ENCODE measurements at regions not wholly inside any gene's neighbourhood (a gene's known extent, or its start where the extent isn't known, plus 50 kb on each side); places are given as distances from the start of the nearest gene placed in this dataset.

DNA sequence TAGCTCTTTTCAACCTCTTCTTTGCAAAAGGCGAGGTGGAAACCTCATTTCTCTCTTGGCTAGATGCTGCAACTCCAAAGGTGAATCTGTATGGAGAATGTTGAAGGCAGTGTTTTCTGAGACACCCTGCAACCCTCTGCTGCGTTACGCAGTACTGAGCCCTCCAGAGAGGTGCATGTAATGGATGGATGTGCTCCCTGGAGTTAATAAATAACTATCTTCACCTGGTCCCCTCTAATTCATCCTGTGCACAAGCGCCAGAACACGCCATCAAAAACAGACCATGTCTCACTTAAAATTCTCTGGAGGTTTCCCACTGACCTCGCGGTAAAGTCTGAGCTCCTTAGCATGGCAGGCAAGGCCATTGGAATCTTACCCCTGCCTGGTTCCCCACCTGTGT, 234.4 kb upstream of the PWP1 start:
- Histone ChIP-seq H3K9me2 (ENCODE audit: insufficient read depth) (no peaks in the 10 kb centered on the region), H3K27me3 (ENCODE audit: insufficient read depth) (no peaks in the 10 kb centered on the region), H3K36me3 (ENCODE audit: insufficient read depth) (no peaks in the 10 kb centered on the region), H3K4me3 (no peak overlapping the region), H3K4me1 (ENCODE audit: insufficient read depth) (peaks cover 11% of the 10 kb centered on the region), H2AFZ (no peak overlapping the region), H3K27ac (ENCODE audit: low read depth) (no peak overlapping the region), H3F3A (replicated peaks; ENCODE audit: low read depth) (no peaks in the 10 kb centered on the region), H3K4me2 (no peak overlapping the region), H3K79me2 (replicated peaks; ENCODE audit: insufficient read depth) (no peaks in the 10 kb centered on the region), H4K20me1 (replicated peaks; ENCODE audit: insufficient read depth) (no peaks in the 10 kb centered on the region)
- Mint-ChIP-seq H3K4me1 (peaks cover 22% of the 10 kb centered on the region), H3K36me3 (ENCODE audit: low read depth) (no peaks in the 10 kb centered on the region), H3K27ac (no peak overlapping the region), H3K4me3 (no peak overlapping the region), H3K9me3 (no peaks in the 10 kb centered on the region; the same call in 2 of the 3 replicates), H3K27me3 (ENCODE audit: insufficient read depth, low read depth, poor library complexity) (peaks cover 9% of the 10 kb centered on the region)
- ATAC-seq (no peak), DNase-seq (ENCODE audit: low spot score) (no peak)
- no peak for TF ChIP-seq EZH2phosphoT487 (IDR thresholded peaks at IDR 0.05; ENCODE audit: unreplicated experiment)

DNA sequence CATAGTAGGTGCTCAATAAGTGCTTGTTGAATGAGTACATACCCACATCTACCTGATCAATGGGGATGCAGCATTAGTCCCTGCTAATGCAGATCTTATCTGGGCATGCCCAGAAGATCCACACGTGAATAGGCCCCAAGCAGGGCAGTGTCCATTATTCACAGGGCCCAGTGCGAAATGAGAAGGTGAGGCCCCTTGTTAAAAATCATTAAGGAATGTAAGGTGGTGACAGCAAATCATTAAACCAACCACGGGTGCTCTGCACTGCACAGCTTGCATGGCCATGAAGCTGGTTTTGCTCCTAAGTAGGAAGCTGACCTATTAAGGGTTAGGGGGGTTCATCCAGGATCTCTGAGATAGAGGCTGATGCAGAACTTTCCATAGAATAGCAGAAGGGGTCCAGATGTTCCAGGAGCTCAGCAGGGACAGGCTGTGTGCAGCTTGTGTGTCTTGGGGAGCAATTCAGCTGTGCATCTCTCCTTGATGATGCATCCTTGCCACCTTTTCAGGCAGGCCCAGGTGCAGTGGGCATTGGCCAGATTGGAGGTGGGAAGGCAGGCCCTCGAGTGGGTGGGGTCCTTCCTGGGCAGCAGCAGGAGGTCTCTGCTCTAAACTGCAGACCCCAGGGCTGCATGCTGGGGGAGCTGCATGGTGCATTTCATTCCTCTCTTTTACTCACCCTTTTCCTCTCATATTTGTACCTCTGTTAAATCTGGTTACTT, 231.3 kb upstream of the PWP1 start:
- no peaks in the 10 kb centered on the region for H3K79me2 ChIP-seq (replicated peaks; ENCODE audit: insufficient read depth)
- no peak overlapping the region for H3K27ac Mint-ChIP-seq
- H3F3A ChIP-seq (replicated peaks; ENCODE audit: low read depth), result no peaks in the 10 kb centered on the region
- H4K20me1 ChIP-seq (replicated peaks; ENCODE audit: insufficient read depth), result no peaks in the 10 kb centered on the region
- peaks cover 11% of the 10 kb centered on the region for H3K4me1 ChIP-seq (ENCODE audit: insufficient read depth)
- H3K4me1 Mint-ChIP-seq, result peaks cover 18% of the 10 kb centered on the region
- H2AFZ ChIP-seq, result no peak overlapping the region
- ATAC-seq (no peak), DNase-seq (ENCODE audit: low spot score) (no peak)
- peaks cover 8% of the 10 kb centered on the region for H3K27me3 Mint-ChIP-seq (ENCODE audit: insufficient read depth, low read depth, poor library complexity)
- H3K36me3 ChIP-seq (ENCODE audit: insufficient read depth), result no peaks in the 10 kb centered on the region
- no peak overlapping the region for H3K4me3 Mint-ChIP-seq
- H3K27ac ChIP-seq (ENCODE audit: low read depth), result no peak overlapping the region
- H3K9me3 Mint-ChIP-seq, result no peaks in the 10 kb centered on the region; the same call in 2 of the 3 replicates
- H3K4me3 ChIP-seq, result no peak overlapping the region
- H3K4me2 ChIP-seq, result no peak overlapping the region
- H3K27me3 ChIP-seq (ENCODE audit: insufficient read depth), result no peaks in the 10 kb centered on the region
- no peaks in the 10 kb centered on the region for H3K9me2 ChIP-seq (ENCODE audit: insufficient read depth)
- H3K36me3 Mint-ChIP-seq (ENCODE audit: low read depth), result no peaks in the 10 kb centered on the region
- TF ChIP-seq ZNF331 (CRISPR knock-in tag; IDR thresholded peaks at IDR 0.05; ENCODE audit: low read depth), result no peak
- no peak for TF ChIP-seq STAT1 (IDR thresholded peaks at IDR 0.05; ENCODE audit: unreplicated experiment)
- TF ChIP-seq JUNB (IDR thresholded peaks at IDR 0.05; ENCODE audit: unreplicated experiment), result no peak
- TF ChIP-seq ZNF462 (CRISPR knock-in tag; IDR thresholded peaks at IDR 0.05), result no peak
- TF ChIP-seq, protein P1, sequence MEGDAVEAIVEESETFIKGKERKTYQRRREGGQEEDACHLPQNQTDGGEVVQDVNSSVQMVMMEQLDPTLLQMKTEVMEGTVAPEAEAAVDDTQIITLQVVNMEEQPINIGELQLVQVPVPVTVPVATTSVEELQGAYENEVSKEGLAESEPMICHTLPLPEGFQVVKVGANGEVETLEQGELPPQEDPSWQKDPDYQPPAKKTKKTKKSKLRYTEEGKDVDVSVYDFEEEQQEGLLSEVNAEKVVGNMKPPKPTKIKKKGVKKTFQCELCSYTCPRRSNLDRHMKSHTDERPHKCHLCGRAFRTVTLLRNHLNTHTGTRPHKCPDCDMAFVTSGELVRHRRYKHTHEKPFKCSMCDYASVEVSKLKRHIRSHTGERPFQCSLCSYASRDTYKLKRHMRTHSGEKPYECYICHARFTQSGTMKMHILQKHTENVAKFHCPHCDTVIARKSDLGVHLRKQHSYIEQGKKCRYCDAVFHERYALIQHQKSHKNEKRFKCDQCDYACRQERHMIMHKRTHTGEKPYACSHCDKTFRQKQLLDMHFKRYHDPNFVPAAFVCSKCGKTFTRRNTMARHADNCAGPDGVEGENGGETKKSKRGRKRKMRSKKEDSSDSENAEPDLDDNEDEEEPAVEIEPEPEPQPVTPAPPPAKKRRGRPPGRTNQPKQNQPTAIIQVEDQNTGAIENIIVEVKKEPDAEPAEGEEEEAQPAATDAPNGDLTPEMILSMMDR (conservative IDR thresholded peaks at IDR 0.05; ENCODE audit: low read depth in 2 of 2), result no peak
- TF ChIP-seq, protein P2, sequence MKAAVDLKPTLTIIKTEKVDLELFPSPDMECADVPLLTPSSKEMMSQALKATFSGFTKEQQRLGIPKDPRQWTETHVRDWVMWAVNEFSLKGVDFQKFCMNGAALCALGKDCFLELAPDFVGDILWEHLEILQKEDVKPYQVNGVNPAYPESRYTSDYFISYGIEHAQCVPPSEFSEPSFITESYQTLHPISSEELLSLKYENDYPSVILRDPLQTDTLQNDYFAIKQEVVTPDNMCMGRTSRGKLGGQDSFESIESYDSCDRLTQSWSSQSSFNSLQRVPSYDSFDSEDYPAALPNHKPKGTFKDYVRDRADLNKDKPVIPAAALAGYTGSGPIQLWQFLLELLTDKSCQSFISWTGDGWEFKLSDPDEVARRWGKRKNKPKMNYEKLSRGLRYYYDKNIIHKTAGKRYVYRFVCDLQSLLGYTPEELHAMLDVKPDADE (IDR thresholded peaks at IDR 0.05), result no peak
- no peak for TF ChIP-seq REST (IDR thresholded peaks at IDR 0.05; ENCODE audit: unreplicated experiment)

Measured in GM23338 (cell line).